Astrocyte (in vitro differentiated cells and primary cell): ENCODE measurements at regions not wholly inside any gene's neighbourhood (a gene's known extent, or its start where the extent isn't known, plus 50 kb on each side); places are given as distances from the start of the nearest gene placed in this dataset.
"Not testable (repeated sequence)": the region's sequence is repeated elsewhere in the genome, so short reads cannot be mapped to it uniquely, and the experiment has no call there.

Experiments
- DNase-seq: peaks from one replicate; pipeline ENCODE4 v3.0.0-alpha.2; 2010; ENCODE audit warnings: low read depth
- FAIRE-seq: peaks from 2 replicates; lab custom pipeline; 2011; peaks lifted over from hg19 to GRCh38; lab: Jason Lieb, UNC
- H2AFZ ChIP-seq: 2 replicates; pipeline ENCODE4 v1.6.0; 2012; ENCODE audit warnings: low read depth, low read length, inconsistent platforms
- H3K27ac ChIP-seq: 2 replicates; pipeline ENCODE4 v1.5.1; 2011; ENCODE audit warnings: low read depth, low read length, inconsistent platforms
- H3K27me3 ChIP-seq: 2 replicates; pipeline ENCODE4 v1.6.0; 2011; ENCODE audit warnings: low read length, inconsistent platforms; ENCODE audit not compliant: insufficient read depth
- H3K36me3 ChIP-seq: 2 replicates; pipeline ENCODE4 v1.5.1; 2011; ENCODE audit warnings: low read length, inconsistent platforms; ENCODE audit not compliant: insufficient read depth
- H3K4me1 ChIP-seq: 2 replicates; pipeline ENCODE4 v1.5.1; 2011; ENCODE audit warnings: low read length, inconsistent platforms; ENCODE audit not compliant: insufficient read depth
- H3K4me2 ChIP-seq: 2 replicates; pipeline ENCODE4 v1.6.0; 2012; ENCODE audit warnings: low read length, inconsistent platforms
- H3K4me3 ChIP-seq: 2 replicates; pipeline ENCODE4 v1.5.1; 2011; ENCODE audit warnings: low read depth, mild to moderate bottlenecking, low read length, inconsistent platforms; ENCODE audit not compliant: insufficient read depth
- H3K79me2 ChIP-seq: 2 replicates; pipeline ENCODE4 v1.6.0; 2012; ENCODE audit warnings: mild to moderate bottlenecking, low read length, inconsistent platforms; ENCODE audit not compliant: insufficient read depth
- H3K9ac ChIP-seq: 2 replicates; pipeline ENCODE4 v1.6.0; 2012; ENCODE audit warnings: mild to moderate bottlenecking, low read length, inconsistent platforms
- H3K9me3 ChIP-seq: 2 replicates; pipeline ENCODE4 v1.5.1; 2012; ENCODE audit warnings: low read depth, mild to moderate bottlenecking, low read length, inconsistent platforms; ENCODE audit not compliant: insufficient read depth
- H4K20me1 ChIP-seq: 2 replicates; pipeline ENCODE4 v1.6.0; 2012; ENCODE audit warnings: low read length, inconsistent platforms; ENCODE audit not compliant: insufficient read depth
- H3K27ac Mint-ChIP-seq: one replicate; pipeline ENCODE4 v1.8.0; 2021; ENCODE audit warnings: mild to moderate bottlenecking, mixed read lengths; ENCODE audit not compliant: unreplicated experiment
- H3K27me3 Mint-ChIP-seq: one replicate; pipeline ENCODE4 v1.8.0; 2021; ENCODE audit warnings: low read depth, mixed read lengths; ENCODE audit not compliant: unreplicated experiment
- H3K36me3 Mint-ChIP-seq: one replicate; pipeline ENCODE4 v1.8.0; 2021; ENCODE audit warnings: low read depth, mixed read lengths; ENCODE audit not compliant: unreplicated experiment
- H3K4me1 Mint-ChIP-seq: one replicate; pipeline ENCODE4 v1.8.0; 2021; ENCODE audit warnings: low read depth, mixed read lengths; ENCODE audit not compliant: unreplicated experiment
- H3K4me3 Mint-ChIP-seq: one replicate; pipeline ENCODE4 v1.8.0; 2021; ENCODE audit warnings: mild to moderate bottlenecking, moderate library complexity, mixed read lengths; ENCODE audit not compliant: unreplicated experiment
- H3K9me3 Mint-ChIP-seq: one replicate; pipeline ENCODE4 v1.8.0; 2021; ENCODE audit warnings: mild to moderate bottlenecking, mixed read lengths; ENCODE audit not compliant: unreplicated experiment
- EZH2 ChIP-seq: IDR thresholded peaks from 2 replicates; pipeline ENCODE4 v1.6.1; 2012; ENCODE audit warnings: mild to moderate bottlenecking, low read length, inconsistent platforms; ENCODE audit not compliant: insufficient read depth
- TF ChIP-seq, protein P1 (sequence below): IDR thresholded peaks from 2 replicates; pipeline ENCODE4 v1.5.1; 2011; ENCODE audit warnings: low read depth, mild to moderate bottlenecking, inconsistent platforms, low read length, moderate library complexity; ENCODE audit not compliant: insufficient read depth

- Histone ChIP-seq H3K27me3 (no peaks in the 10 kb centered on the region), H3K36me3 (no peaks in the 10 kb centered on the region), H3K79me2 (no peaks in the 10 kb centered on the region), H3K9ac (no peak overlapping the region), H3K27ac (no peak overlapping the region), H2AFZ (no peak overlapping the region), H3K4me1 (no peaks in the 10 kb centered on the region), H3K9me3 (peaks cover 3% of the 10 kb centered on the region), H4K20me1 (no peaks in the 10 kb centered on the region), H3K4me3 (no peak overlapping the region), H3K4me2 (no peak overlapping the region)
- Mint-ChIP-seq H3K4me3 (no peak overlapping the region), H3K9me3 (peaks cover 2% of the 10 kb centered on the region), H3K27me3 (peaks cover 5% of the 10 kb centered on the region), H3K36me3 (no peaks in the 10 kb centered on the region), H3K4me1 (no peaks in the 10 kb centered on the region), H3K27ac (no peak overlapping the region)
- FAIRE-seq: no peak
- TF ChIP-seq EZH2: no peak
- TF ChIP-seq, protein P1, sequence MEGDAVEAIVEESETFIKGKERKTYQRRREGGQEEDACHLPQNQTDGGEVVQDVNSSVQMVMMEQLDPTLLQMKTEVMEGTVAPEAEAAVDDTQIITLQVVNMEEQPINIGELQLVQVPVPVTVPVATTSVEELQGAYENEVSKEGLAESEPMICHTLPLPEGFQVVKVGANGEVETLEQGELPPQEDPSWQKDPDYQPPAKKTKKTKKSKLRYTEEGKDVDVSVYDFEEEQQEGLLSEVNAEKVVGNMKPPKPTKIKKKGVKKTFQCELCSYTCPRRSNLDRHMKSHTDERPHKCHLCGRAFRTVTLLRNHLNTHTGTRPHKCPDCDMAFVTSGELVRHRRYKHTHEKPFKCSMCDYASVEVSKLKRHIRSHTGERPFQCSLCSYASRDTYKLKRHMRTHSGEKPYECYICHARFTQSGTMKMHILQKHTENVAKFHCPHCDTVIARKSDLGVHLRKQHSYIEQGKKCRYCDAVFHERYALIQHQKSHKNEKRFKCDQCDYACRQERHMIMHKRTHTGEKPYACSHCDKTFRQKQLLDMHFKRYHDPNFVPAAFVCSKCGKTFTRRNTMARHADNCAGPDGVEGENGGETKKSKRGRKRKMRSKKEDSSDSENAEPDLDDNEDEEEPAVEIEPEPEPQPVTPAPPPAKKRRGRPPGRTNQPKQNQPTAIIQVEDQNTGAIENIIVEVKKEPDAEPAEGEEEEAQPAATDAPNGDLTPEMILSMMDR: no peak
- DNase-seq: no peak
These were observed 204.9 kb upstream of the EEF2KMT start for GRCh38 chr16:5302372-5303114.

GRCh38 chr16:5298202-5298601, 200.6 kb upstream of the EEF2KMT start:
- TF ChIP-seq EZH2: no peak
- TF ChIP-seq, protein P1: no peak
- H3K27ac ChIP-seq: no peak overlapping the region
- H3K4me1 Mint-ChIP-seq: peaks cover 6% of the 10 kb centered on the region
- H3K4me3 Mint-ChIP-seq: no peak overlapping the region
- no peaks in the 10 kb centered on the region for H4K20me1 ChIP-seq
- H3K9me3 ChIP-seq: peaks cover 3% of the 10 kb centered on the region
- no peak overlapping the region for H3K27ac Mint-ChIP-seq
- DNase-seq (no peak), FAIRE-seq (no peak)
- no peaks in the 10 kb centered on the region for H3K36me3 Mint-ChIP-seq
- H3K4me1 ChIP-seq: no peaks in the 10 kb centered on the region
- no peaks in the 10 kb centered on the region for H3K79me2 ChIP-seq
- peaks cover 2% of the 10 kb centered on the region for H3K27me3 Mint-ChIP-seq
- H3K36me3 ChIP-seq: no peaks in the 10 kb centered on the region
- no peak overlapping the region for H3K9ac ChIP-seq
- no peak overlapping the region for H3K4me3 ChIP-seq
- H3K4me2 ChIP-seq: no peak overlapping the region
- H2AFZ ChIP-seq: no peak overlapping the region
- H3K9me3 Mint-ChIP-seq: peaks cover 4% of the 10 kb centered on the region
- no peaks in the 10 kb centered on the region for H3K27me3 ChIP-seq

- no peak for TF ChIP-seq EZH2
- TF ChIP-seq, protein P1: no peak
- Mint-ChIP-seq H3K4me1 (peaks cover 6% of the 10 kb centered on the region), H3K27me3 (peaks cover 2% of the 10 kb centered on the region), H3K27ac (no peak overlapping the region), H3K4me3 (no peak overlapping the region), H3K36me3 (no peaks in the 10 kb centered on the region), H3K9me3 (peaks cover 2% of the 10 kb centered on the region)
- H2AFZ ChIP-seq: no peak overlapping the region
- no peaks in the 10 kb centered on the region for H3K36me3 ChIP-seq
- no peak overlapping the region for H3K4me3 ChIP-seq
- no peak for DNase-seq
- H3K79me2 ChIP-seq: no peaks in the 10 kb centered on the region
- no peak overlapping the region for H3K27ac ChIP-seq
- peaks cover 2% of the 10 kb centered on the region for H3K9me3 ChIP-seq
- no peaks in the 10 kb centered on the region for H4K20me1 ChIP-seq
- no peak for FAIRE-seq
- no peak overlapping the region for H3K9ac ChIP-seq
- H3K4me1 ChIP-seq: no peaks in the 10 kb centered on the region
- no peak overlapping the region for H3K4me2 ChIP-seq
- no peaks in the 10 kb centered on the region for H3K27me3 ChIP-seq
These were observed 198.6 kb upstream of the EEF2KMT start for GRCh38 chr16:5296176-5296575.

DNA sequence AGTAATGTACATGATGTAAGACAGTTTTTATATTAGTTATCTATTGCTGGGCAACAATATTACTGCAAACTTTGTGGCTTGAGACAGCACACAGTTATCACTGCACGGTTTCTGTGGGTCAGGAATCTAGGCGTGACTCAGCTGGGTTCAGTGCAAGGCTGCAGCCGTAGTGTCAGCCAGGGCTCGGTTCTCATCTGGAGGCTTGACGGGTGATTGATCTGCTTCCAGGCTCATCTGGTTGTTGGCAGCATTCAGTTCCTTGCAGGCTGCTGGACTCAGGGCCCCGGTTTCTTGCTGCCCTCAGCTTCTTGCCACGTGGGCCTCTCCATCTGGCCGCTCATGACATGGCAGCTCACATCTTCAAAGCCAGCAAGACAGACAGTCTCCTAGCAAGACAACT, 197.7 kb upstream of the EEF2KMT start:
- not testable (repeated sequence) for H3K27ac Mint-ChIP-seq, H3K4me3 Mint-ChIP-seq, H4K20me1 ChIP-seq, H3K4me3 ChIP-seq, H3K36me3 Mint-ChIP-seq, H3K36me3 ChIP-seq, H3K4me2 ChIP-seq, H3K27me3 ChIP-seq, H3K4me1 ChIP-seq, H3K9me3 Mint-ChIP-seq, H3K27me3 Mint-ChIP-seq, H3K79me2 ChIP-seq, H2AFZ ChIP-seq, H3K9ac ChIP-seq, H3K9me3 ChIP-seq, H3K4me1 Mint-ChIP-seq, FAIRE-seq, H3K27ac ChIP-seq
- DNase-seq: peak; percentile 38
